ENCODE measurements at regions not wholly inside any gene's neighbourhood (a gene's known extent, or its start where the extent isn't known, plus 50 kb on each side); places are given as distances from the start of the nearest gene placed in this dataset.

DNA sequence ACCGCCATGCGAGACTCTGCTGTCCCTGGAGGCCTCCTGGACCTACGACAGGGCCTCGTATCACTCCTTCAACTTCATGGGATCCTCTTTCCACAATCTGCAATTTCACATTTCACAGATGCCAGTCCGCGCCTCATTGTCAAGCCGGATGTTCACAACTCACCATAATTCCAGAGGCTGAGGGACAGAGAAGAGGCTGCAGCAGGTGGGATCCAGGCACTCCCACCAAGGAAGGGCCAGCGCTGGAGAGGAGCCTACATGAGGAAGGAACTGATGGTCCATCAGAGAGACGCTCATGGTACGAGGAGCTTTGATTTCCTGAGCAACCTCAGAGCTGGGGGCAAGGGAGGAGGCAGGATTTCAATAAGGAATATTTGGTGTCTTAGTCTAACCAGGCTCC is 495.0 kb downstream of the BRD1 start:
- no peak for DNase-seq (ENCODE audit: low spot score)
- no peak for FAIRE-seq

DNA sequence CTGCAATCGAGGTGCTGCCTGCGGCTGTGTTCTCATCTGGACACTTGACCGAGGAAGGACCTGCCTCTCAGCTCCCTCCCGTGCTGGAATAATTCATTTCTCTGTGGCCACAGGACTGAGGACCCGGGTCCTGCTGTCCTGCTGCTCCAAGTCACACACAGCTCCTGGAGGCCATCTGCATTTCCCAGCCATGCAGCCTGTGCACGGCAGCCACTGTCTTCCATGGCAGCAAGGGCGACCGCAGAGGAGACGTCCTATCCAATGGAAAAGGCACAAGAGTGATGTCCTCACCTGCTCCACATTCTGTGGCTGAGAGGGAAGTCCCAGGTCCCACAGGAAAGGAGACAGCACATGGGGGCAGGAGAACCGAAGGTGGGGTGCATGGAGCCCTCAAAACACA is 495.8 kb downstream of the BRD1 start:
- DNase-seq (ENCODE audit: low spot score) = no peak
- no peak for FAIRE-seq

DNA sequence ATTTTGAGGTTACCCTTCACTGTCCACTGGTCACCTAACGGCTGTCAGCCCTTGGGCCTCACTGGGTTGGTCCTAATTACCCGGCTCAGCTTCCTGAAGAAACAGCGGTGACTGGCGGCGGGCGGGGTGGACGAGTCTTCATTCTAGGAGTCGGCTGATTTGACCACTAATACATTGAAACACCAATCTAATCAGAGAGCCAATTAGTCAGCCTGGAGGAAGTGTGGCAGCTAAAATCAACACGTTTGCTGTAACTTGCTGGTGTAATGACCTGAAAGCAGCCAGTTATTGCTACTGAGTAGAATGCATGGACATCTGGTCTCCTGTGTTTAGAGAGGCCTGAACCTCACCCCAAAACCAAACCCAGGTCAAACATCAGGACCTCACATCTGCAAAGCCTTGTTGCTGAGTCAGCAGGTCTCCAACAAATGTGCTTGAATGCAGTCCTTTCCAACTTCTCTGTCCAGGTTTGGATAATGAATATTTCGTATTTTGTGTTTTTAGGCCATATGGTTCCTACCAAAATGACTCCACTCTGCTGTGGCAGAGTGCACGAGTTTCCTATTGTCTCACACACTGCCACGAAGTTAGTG is 496.4 kb downstream of the BRD1 start:
- no peak for FAIRE-seq
- DNase-seq (ENCODE audit: low spot score) = no peak

DNA sequence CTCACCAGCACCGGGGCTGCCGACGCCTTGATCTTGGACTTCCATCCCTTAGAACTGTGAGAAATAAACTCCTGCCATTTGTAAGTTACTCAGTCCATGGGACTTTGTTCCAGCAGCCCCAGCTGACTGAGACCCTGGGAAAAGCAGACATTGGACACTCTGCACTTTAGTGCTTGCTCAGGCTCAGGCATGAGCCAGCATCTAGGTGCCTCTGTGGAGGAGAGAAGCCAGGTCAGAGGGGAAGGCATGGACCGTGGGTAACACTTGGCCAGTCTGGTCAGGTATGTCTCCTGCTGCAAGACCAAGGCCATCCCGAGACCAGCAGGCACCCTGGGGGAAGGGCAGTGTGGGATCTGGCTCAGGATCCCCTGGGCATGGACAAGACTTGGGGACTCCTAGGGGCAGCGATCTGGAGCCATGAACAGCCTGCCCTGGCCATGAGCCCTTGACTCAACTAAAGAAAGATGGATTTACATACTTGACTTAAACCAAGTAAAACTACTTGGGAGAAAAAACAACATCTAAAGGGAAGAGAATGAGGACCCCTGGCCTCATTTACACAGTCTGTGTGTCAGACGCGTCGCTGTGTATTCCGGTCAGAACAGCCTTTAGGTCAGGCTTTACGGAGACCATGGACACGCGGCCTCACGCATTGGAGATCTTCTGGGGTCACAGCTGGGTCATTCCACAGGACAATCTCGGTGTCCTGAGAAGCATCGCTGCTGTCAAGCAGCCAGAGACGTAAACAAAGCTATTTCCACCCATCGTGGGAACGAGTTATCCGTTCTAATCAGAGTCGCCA is 497.1 kb downstream of the BRD1 start:
- FAIRE-seq = no peak

DNA sequence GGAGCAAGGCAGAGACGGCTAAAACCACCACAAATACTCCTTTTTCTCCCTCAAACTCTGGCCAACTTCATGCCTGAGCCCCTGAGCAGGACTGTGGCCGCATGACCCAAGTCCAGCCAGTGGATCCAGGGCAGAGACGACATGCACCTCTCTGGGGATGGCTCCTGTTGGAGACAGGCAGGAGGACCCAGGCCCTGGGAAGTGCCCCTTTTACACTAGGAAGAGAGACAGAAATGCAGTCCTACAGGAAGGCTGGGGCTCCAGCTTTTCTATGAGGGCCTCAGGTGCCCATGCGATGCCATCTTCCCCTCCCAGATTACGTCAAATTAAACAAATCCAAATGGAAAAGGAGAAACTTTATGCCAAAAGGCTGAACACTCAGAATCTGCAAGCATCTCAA is 498.0 kb downstream of the BRD1 start:
- no peak for DNase-seq (ENCODE audit: low spot score)
- FAIRE-seq = no peak

More for the DNA sequence above, 497.1 kb downstream of the BRD1 start:
- DNase-seq (ENCODE audit: low spot score) = no peak

DNA sequence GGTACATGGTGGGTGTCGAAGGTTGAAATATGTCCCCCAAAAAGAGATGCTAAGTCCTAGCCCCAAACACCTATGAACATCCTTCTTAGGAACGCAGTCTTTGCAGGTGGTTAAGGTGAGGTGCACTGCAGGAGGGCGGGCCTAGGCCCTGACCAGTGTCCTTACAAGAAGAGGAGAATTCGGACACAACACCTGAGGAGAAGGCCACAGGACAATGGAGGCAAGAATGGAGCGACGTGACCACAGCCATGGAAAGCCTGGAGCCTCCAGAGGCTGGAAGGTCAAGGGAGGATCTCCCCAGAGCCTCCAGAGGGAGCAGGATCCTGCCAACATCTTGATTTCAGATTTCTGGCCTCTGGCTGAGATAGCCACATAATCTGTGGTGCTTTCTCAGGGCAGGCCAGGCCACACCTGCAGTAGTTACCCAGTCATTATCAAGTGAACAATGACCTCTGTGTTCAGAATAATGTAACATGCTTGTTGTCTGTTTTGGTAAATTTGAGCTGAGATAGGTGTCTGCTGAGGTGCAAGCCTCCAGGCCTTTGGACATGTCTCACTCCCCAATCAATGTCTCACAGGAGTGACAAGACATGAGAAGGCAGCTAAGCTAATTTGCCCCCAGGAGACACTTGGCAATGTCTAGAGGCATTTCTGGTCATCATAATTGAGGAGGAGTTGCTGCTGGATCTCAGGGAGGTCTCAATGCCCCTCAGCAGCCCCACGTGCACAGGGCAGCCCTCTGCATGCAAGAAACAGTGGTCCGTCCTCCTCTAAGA is 498.9 kb downstream of the BRD1 start:
- no peak for DNase-seq (ENCODE audit: low spot score)
- FAIRE-seq = no peak

DNA sequence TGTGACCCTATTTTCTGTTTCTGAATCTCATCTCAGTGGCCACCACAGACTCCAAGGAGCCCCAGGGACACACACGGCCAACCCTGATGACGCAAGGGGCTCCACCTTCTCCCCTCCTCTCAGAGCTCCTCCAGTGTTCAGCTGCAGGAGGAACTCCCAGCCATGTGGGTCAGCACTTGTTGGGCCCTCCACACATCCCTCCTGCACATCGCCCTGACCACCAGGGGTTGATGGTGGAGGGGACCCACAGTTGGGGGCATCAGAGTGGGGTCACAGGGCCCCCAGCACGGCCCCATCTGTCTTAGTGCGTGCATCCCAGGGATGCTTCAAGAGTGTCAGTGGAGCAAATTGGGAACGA is 499.6 kb downstream of the BRD1 start:
- no peak for FAIRE-seq
- no peak for DNase-seq (ENCODE audit: low spot score)

DNA sequence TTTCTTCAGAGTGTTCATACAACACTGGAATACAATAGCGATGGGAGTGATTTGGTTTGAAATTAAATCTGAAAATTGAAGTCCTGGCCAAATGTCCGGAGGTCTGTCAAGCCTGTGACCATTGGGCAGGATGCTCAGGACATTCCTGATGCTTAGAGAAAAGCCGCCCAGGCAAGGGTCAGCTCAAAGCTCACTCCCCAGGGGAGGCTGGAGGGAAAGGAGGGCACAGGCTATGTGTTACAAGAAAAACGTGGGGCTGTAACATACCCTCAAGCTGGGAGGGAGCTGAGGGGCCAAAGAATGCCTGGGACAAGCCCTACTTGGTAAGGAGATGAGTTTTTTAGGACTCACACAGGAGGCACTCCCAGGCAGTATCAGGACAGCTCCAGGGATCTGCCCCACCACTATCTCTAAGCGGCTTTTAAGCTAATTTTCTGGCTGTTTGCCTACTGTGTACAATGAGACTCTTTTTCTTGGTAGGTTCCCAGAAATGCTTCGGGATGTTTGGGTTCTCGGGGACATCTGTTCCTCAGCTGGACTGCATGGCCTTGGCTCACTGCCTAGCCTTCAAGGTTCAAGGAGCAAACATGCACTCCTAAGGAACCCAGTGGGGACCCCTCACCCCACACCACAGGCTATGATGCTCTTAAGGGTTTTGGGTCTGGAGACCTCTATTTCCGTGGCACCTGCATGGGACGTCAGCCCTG is 500.1 kb downstream of the BRD1 start:
- FAIRE-seq (no peak), DNase-seq (ENCODE audit: low spot score) (no peak)

DNA sequence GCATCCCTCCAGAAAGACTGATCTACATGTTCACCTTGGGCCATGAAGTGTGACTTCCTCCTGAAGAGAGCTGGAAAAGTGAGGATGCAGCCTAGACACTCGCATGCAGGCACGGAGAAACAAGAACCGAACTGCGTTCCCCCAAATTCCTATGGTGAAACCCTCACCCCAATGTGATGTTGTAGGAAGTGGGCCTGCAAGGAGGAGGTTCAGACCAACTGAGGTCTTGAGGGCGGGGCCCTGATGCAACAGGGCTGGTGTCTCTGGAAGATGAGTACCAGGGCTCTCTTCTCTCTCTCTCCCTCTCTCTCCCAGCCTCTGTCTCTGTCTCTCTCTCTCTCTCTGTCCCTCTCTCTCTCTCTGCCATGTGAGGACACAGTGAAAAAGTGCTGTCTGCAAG is 501.1 kb downstream of the BRD1 start:
- no peak for FAIRE-seq
- no peak for DNase-seq (ENCODE audit: low spot score)

DNA sequence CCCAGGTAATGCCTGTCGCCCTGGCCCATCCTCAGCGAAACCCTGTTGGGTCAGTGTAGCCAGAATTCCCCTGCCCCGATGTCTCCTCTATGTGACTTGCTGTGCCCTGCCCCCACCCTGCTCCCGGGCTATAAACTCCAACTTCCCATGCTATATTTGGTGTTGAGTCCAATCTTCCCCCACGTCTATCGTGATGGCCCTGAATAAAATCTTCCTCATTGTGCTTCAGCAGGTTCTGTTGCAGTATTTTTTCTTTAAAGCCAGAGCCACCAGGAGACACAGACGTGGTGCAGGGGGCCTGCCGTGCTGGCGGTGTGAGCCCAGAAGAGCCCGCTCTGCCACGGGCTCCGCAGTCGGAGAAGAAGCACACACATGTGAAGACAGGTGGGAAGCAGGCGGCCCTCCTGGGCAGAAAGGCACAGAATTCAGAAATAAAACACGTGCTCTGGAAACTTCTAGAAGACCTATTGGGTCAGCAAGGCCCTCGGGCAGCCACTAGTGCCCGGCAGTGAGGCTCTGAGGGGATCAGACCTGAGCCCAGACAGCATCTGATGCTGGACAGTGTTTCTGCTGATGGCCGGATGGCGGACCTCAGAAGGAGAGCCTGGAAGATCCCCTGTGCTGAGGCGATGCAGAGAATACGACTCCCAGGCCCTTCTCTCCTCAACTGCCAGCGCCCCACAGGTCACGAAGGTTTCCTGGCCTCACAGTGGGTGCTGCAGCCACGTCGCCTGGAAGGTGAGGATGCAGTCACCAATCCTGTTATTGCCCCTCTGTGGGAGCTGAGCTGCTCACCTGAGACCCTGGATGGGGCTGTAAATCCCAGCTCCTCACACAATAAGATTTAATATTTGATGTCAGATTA is 501.9 kb downstream of the BRD1 start:
- FAIRE-seq (no peak), DNase-seq (ENCODE audit: low spot score) (no peak)

DNA sequence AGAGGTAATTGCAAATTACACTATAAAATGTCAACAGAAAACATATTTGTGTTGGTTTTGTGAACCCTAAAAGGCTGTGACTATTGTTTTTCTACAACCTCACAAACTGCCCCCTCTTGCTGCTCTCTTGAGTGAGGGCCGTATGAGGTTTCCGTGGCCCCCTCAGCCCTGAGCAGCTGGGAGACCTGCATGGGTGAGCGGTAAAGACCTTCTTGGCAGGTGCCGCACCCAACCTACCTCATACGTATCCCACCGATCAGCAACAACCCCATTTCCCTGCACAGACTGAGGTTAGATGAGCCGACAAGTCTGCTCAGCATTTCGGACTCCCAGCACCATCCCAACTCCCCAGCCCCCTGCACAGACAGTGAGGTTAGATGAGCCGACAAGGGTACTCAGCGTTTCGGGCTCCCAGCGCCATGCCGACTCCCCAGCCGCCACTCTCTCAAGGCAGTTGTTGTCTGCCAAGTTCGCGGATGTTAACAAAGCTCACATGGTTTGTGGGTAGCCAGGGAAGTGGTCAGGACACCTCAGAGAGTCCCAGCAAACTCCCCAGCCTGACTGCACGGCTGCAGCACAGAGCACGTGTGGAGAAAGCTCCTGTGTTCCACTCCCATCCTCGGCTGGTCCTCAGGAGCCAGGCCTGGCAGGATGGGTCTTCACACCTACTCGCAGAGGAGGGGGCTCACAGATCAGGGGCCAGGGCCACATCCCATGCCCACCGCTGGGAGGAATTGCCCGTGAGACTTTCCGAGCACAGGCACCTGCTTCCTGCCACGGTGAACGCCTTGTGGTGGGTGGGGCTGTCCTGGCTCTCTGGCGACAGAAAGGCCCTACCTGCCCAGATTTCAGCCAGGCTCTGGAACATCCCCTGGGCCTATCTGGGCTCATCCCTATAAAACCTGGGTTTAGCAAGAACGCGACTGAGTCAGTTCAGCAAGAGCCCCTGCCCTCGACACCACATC is 502.9 kb downstream of the BRD1 start:
- no peak for FAIRE-seq
- DNase-seq (ENCODE audit: low spot score) = no peak

DNA sequence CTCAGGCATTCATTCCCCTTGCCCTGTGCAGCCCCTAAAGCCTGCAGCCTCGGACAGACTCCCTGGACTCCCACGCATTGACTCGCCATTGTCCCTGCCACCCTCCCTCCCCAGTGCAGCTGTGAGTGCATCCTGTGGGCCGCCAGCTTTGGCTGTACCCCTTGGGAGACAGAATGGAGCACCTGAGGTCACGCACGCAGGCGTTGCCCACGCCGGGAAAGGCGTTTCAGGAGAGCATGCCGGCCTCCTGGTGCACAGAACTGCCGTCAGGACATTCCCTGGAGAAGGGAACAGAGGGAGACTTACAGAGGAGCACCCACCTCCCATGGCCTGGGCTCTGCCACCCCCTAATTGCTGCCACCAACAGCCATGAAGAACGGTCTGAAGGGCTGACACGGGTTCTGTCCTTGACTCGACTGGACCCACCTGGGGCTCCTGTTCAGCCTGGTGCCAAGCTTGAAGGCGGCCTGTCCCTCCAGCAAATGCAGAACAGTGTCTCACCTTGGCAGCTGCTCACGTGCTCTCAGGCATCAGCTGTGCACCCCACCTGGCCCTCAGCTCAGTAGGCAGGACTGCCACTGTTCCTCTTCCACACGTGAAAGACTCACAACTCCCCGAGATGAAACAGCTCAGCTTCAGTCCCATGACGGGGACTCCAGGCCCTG is 503.8 kb downstream of the BRD1 start:
- DNase-seq (ENCODE audit: low spot score) = no peak

DNA sequence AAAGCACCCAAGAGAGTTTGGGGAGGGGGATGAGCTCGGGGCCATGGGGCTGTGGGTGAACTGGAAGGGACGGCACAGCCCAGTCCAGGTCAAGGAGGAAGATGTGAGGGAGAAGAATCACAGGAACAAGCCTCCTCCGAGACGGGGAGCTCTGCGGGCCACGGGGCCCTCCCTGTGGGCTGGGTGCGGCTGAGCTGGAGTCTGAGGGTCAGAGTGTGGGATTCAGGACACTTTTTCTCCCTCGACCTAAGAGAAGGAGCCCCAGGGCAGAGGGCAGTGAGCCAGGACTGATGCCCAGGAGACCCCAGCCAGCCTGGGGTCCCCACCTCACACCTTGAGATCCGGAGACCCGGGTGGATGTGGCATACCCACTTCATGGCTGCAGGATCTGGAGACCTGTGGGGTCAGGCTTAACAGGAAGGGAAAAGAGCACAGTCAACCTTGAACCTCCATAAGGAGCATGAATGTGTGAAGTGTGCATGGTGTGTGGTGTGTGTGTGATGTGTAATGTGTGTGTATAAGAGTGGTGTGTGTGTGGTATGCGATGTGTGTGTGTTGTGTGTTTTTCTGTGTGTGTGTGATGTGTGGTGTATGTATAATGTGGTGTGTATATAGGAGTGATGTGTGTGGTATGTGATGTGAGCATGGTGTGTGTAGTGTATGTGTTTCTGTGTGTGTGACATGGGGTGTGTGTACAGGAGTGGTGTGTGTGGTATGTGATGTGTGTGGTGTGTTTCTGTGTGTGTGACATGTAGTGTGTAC is 504.6 kb downstream of the BRD1 start:
- DNase-seq (ENCODE audit: low spot score) = no peak
- FAIRE-seq = no peak

More for the DNA sequence above, 503.8 kb downstream of the BRD1 start:
- FAIRE-seq = no peak

DNA sequence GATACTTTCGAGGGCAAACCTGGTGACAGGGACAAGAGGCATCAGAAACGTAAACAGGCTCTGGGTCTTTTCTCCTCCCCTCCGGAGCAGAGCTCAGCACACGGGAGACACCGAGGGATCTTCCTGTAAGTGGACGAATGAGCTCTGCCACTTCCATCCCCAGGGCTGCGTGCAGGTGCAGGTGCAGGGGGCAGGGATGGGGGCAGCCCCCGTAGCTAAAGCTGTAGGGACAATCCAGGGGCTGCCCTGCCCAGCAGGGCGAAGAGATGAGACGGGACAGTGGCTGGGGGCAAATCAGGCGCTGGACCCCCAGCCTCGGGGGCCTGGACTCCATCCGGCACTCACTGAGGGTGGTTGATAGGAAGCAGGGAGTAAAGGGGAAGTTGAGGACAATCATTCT is 505.4 kb downstream of the BRD1 start:
- no peak for DNase-seq (ENCODE audit: low spot score)
- FAIRE-seq = no peak

DNA sequence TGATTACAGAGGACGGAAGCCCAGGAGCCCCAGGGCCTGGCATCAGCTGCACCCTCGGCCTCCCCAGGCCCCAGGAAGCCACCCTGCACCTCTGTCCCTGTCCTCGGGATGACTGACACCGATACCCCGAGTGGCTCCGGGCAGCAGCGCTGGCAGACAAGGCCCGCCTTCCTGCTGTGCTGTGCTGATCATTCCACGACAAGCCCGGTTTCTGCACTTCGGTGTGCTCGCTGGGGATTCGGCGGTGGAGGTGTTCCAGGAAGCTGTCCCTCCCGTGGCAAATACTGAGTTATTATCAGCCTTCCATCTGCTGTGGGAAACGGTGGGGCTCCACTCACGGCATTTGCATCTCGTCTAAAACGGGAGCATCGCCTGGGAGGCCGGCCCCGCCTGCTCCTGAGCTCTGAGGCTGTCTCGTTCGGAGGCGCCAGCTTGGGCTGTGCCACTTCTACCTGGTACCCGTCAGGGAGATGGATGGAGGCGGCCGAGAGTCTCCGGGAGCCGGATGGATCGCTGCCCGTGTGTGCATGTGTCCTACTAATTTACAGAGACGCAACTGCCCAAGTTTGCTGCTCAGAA is 506.1 kb downstream of the BRD1 start:
- FAIRE-seq = no peak
- no peak for DNase-seq (ENCODE audit: low spot score)

DNA sequence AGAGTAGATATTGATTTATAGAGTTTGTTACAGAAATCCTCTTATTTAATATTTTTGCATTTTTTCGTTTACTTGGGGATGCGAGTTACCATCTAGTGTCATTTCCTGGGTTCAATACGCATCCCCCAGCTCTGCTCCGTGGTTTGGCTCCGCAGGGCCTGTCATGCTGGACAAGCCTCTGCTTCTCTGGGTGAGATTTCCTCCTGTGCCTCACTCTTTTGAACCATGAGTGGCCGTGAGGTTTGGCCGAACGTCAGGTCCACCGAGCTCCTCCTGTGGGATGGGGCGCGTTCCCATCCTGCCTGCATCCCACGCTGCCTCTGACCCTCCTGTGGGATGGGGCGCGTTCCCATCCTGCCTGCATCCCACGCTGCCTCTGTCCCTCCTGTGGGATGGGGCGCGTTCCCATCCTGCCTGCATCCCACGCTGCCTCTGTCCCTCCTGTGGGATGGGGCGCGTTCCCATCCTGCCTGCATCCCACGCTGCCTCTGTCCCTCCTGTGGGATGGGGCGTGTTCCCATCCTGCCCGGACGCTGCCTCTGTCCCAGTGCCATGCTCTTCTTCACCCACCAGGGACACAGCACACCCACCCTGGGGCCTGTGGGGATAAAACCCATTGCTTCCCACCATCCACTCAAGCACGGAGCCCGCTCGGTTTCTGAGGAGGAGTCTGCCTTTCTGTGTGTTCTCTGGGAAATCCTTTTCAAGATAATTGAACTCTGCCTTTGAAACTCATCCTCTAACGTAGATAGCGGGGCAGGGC is 506.8 kb downstream of the BRD1 start:
- FAIRE-seq = no peak
- DNase-seq (ENCODE audit: low spot score) = no peak

DNA sequence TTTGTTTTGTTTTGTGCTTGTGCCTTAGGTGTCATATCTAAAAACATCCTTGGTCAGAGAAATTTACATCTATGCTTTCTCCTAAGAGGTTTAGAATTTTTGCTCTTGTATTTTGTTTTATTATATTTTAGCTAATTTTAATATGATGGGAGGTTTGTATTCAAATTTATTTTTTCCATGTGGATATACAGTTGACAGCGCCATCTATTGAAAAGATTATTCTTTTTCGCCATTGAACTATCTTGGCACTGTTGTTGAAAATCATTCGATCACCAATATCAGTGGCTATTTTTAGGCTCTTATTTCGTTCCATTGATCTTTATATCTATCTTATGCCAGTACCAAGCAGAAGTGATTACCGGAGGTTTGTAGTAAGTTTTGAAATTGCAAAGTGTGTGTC is 510.3 kb downstream of the BRD1 start:
- DNase-seq (ENCODE audit: low spot score) (no peak), FAIRE-seq (no peak)

Measured in RCC 7860 (cell line).